ENCODE measurements at regions not wholly inside any gene's neighbourhood (a gene's known extent, or its start where the extent isn't known, plus 50 kb on each side); places are given as distances from the start of the nearest gene placed in this dataset.
A peak's percentile ranks its signal among the peaks of the same experiment; 100 is the strongest.

DNA sequence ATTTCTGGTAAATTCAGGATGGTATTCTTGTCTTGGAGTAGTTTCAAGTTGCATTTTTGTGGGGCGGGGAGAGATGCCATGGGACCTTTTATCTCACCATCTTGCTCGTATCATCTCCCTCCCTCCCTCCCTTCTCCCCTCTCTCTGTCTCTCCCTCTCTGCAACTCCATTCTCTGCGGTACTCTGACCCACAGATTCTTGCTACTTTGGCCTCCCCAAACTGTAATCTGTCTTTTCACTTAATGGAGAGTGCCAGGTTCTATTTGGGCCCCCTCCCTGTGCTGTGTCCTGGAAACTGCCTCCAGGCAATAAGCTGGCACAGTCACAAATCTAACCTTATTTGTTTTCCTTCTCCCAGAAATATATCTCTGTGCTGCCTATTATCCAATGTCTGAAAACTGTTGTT lies 175.2 kb downstream of the PAWR start:
- peaks cover 29% of the 10 kb centered on the region for H3K9me3 Mint-ChIP-seq
- TF ChIP-seq CTCF (IDR thresholded peaks at IDR 0.05; ENCODE audit: unreplicated experiment) = no peak

GRCh38 chr12:79514730-79515529 lies 175.8 kb downstream of the PAWR start:
- H3K27ac Mint-ChIP-seq = peak overlapping the region; percentile 55
- DNase-seq (ENCODE audit: low spot score in 2 of 2, unreplicated experiment in 2 of 2) = no peak

More for the DNA sequence above, 175.2 kb downstream of the PAWR start:
- DNase-seq (ENCODE audit: low spot score in 2 of 2, unreplicated experiment in 2 of 2) = no peak
- H3K27me3 Mint-ChIP-seq (ENCODE audit: low read depth) = no peaks in the 10 kb centered on the region
- peak overlapping the region; percentile 55 for H3K27ac Mint-ChIP-seq
- peaks cover 18% of the 10 kb centered on the region for H3K36me3 Mint-ChIP-seq
- H3K4me1 Mint-ChIP-seq = peaks cover 14% of the 10 kb centered on the region
- no peak overlapping the region for H3K4me3 Mint-ChIP-seq

GRCh38 chr12:79512068-79512467 lies 178.7 kb downstream of the PAWR start:
- no peak overlapping the region for H3K27ac Mint-ChIP-seq
- no peak overlapping the region for H3K4me3 Mint-ChIP-seq
- DNase-seq (ENCODE audit: low spot score in 2 of 2, unreplicated experiment in 2 of 2) = no peak
- TF ChIP-seq CTCF (IDR thresholded peaks at IDR 0.05; ENCODE audit: unreplicated experiment) = no peak
- H3K4me1 Mint-ChIP-seq = peaks cover 24% of the 10 kb centered on the region
- H3K36me3 Mint-ChIP-seq = peaks cover 23% of the 10 kb centered on the region
- no peaks in the 10 kb centered on the region for H3K27me3 Mint-ChIP-seq (ENCODE audit: low read depth)
- peaks cover 33% of the 10 kb centered on the region for H3K9me3 Mint-ChIP-seq

More at GRCh38 chr12:79514730-79515529, 175.8 kb downstream of the PAWR start:
- TF ChIP-seq CTCF (IDR thresholded peaks at IDR 0.05; ENCODE audit: unreplicated experiment) = no peak
- H3K27me3 Mint-ChIP-seq (ENCODE audit: low read depth) = no peaks in the 10 kb centered on the region
- peaks cover 29% of the 10 kb centered on the region for H3K9me3 Mint-ChIP-seq
- H3K4me3 Mint-ChIP-seq = no peak overlapping the region
- peaks cover 18% of the 10 kb centered on the region for H3K36me3 Mint-ChIP-seq
- H3K4me1 Mint-ChIP-seq = peaks cover 19% of the 10 kb centered on the region

GRCh38 chr12:79508622-79509021 lies 182.1 kb downstream of the PAWR start:
- DNase-seq (ENCODE audit: low spot score in 2 of 2, unreplicated experiment in 2 of 2) = no peak
- no peak for TF ChIP-seq CTCF (IDR thresholded peaks at IDR 0.05; ENCODE audit: unreplicated experiment)
- Mint-ChIP-seq H3K4me1 (peaks cover 11% of the 10 kb centered on the region), H3K27me3 (ENCODE audit: low read depth) (no peaks in the 10 kb centered on the region), H3K4me3 (no peak overlapping the region), H3K36me3 (peaks cover 19% of the 10 kb centered on the region), H3K9me3 (peaks cover 27% of the 10 kb centered on the region), H3K27ac (no peak overlapping the region)

All from mesothelial cell of epicardium (in vitro differentiated cells).